ENCODE measurements at regions not wholly inside any gene's neighbourhood (a gene's known extent, or its start where the extent isn't known, plus 50 kb on each side); places are given as distances from the start of the nearest gene placed in this dataset.

DNA sequence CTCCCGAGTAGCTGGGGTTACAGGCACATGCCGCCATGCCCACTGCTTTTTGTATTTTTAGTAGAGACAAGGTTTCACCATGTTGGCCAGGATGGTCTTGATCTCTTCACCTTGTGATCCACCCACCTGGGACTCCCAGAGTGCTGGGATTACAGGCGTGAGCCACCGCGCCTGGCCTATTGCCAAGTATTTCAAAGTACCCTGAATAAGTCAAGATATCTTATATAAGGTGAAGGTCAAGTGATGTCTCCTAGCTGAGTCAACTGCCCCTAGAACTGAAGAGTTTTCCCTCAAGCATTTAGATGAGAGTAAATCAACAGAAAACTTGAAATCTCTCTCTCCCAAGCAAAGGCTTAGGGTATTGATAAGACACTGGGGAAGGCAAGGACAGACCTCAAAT, 63.9 kb downstream of the RPL22L1 start:
- TF ChIP-seq EZH2 (IDR thresholded peaks at IDR 0.05): no peak
- TF ChIP-seq POLR2AphosphoS5 (IDR thresholded peaks at IDR 0.05; ENCODE audit: borderline replicate concordance, low read depth, low read length): no peak
- TF ChIP-seq FOXP2 (optimal IDR thresholded peaks at IDR 0.05; ENCODE audit: control extremely low read depth, extremely low read length, insufficient read depth): no peak
